ENCODE measurements at regions not wholly inside any gene's neighbourhood (a gene's known extent, or its start where the extent isn't known, plus 50 kb on each side); places are given as distances from the start of the nearest gene placed in this dataset.
"Not testable (repeated sequence)": the region's sequence is repeated elsewhere in the genome, so short reads cannot be mapped to it uniquely, and the experiment has no call there.

DNA sequence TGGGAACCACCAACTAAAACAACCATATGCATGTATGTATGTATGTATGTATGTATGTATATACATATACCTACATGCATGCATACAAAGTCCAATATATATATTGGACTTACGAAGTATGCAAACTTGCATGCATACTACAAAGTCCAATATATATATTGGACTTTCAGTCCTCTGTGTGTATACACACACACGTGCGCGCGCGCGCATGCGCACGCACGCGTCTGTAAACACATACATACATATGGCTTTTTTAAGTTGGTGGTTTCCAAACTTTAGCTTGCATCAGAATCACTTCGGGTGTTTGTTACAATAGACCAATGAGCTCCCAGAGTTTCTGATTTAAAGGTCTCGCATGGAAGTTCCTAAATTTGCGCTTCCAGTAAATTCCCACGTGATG is 197.5 kb upstream of the C1orf87 start:
- H3K27ac ChIP-seq, result no peak overlapping the region
- no peak for DNase-seq (ENCODE audit: low read depth, low spot score)

DNA sequence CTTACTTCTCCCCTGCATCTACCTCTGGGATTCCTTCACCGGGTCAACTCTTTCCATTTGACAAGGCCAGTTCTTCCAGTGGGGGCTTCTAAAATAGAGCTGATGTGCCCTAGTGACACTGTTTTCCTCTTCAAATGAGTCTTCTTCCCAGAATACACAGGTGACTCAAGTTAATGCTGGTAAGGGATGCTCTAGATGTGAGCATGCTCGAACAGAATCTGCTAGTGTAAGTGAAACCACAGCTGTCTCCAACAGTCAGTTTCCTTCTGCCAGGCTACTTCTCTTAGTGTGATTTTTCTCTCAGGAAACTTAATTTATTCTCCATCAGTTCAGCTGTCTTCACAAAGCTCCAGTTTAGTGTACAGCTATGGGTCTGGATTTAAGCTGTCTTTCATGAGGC is 194.9 kb upstream of the C1orf87 start:
- no peak for DNase-seq (ENCODE audit: low read depth, low spot score)
- H3K27ac ChIP-seq, result no peak overlapping the region

DNA sequence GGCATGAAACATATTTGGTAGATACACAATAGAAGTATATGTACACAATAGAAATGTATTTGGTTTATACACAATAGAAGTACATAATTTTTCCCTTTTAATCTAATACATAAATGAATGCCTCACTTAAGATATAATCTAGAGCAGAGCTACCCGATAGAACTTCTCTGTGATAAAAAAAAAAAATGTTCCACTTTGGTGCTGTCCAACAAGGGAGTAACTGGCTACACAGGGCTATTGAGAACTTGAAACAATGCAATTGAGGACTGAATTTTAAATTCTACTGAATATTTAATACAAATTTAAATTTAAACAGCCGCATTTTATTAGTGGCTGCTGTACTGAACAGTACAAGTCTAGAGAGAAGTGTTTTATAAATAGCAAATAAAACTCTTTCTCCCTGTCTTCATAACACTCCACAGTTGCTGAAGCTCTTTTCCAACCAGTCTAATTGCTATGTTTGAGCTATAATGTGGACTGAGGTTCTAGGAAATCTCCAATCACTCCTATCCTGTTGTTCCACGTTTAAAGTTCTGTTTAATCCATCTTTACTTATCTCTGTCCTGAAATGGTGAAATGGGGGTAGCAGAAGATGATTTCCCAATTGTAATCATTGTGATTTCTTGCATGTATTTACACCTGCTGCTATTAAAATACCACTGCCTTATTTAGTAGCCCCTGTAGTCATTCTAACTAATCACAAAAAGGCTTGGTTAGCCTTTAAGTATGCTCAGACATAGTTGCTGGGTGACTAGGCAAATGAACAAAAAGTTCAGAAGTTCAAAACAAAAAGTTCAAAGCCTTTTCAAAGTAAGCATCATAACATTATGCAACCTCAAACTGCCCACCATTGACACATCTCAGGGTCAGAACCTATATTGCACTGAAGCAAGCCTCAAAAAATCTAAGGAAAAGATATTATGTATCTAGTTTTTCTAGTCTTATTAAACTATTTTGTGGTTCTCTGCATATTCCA is 192.3 kb upstream of the C1orf87 start:
- no peak overlapping the region for H3K27ac ChIP-seq
- no peak for DNase-seq (ENCODE audit: low read depth, low spot score)

DNA sequence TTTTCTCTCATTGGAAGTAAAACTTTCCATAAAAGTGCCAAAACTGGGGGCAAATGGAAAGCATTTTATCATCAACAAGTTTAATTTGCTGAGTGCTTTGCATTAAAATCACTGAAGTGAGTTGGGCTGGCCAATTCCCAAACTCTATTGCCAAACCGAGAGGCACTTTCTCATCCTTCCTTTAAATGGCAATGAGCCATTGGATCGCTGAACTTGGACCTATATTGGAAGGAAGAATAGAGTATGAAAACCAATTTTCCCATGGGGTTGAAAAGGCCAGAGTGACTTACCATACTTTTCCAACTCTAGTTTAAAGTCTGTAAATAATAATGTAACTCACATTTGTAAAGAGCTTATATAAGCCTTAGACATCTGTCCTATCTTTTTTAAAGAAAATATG is 189.1 kb upstream of the C1orf87 start:
- DNase-seq (ENCODE audit: low read depth, low spot score), result no peak
- H3K27ac ChIP-seq, result no peak overlapping the region

DNA sequence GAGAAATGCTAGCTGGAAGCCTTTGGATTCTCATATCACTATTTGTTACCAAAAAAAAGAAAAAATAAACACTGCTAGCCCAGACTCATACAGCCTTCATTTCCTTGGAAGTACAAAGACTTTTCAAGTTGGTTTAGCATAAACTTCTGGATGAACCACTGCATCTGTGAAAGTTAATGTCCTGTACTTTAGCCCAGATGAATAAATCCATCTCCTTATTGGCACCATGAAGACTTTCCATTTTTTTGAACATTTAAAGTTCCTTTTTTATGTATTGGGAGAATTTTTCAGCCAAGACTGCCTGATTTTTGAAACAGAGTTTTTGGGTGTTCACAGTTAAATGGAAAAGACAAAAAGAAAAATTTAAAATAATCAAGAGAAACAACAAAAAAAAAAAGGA is 184.0 kb upstream of the C1orf87 start:
- no peak overlapping the region for H3K27ac ChIP-seq
- no peak for DNase-seq (ENCODE audit: low read depth, low spot score)

DNA sequence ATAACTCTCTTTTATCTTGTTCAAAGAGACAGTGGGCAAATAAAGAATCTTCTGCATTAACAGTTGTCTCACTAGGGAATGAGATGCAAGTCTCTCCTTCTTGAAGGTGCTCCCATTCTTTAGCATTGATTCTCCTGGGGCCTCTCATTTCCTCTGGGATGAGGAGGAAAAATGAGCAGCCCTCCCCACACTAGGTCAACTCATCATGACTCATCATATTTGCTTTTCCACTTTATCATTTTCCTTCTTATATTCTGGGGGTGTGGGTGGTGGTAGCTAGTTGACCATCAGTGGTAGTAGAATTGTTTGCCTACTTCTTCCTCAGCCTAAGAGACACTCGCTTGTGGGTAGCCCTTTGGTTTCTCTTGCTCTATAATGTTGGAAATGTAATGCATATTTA is 182.0 kb upstream of the C1orf87 start:
- no peak for DNase-seq (ENCODE audit: low read depth, low spot score)
- H3K27ac ChIP-seq, result no peak overlapping the region

DNA sequence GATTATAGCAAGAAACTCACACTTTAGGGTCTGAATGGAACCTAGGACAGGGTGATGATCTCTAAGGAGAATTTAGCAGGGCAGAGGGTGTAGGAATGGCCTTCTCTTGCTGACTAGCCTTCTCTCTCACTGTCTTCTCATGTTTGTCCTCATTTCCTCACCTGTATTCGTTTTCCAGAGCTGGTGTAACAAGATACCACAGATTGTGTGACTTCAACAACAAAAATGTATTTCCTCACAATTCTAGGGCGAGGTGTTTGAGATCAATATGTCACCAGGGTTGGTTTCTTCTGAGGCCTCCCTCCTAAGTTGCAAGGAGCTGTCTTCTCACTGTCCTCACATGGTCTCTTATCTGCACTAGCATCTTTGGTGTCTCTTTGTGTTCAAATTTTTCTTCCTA is 177.9 kb upstream of the C1orf87 start:
- DNase-seq (ENCODE audit: low read depth, low spot score), result no peak

DNA sequence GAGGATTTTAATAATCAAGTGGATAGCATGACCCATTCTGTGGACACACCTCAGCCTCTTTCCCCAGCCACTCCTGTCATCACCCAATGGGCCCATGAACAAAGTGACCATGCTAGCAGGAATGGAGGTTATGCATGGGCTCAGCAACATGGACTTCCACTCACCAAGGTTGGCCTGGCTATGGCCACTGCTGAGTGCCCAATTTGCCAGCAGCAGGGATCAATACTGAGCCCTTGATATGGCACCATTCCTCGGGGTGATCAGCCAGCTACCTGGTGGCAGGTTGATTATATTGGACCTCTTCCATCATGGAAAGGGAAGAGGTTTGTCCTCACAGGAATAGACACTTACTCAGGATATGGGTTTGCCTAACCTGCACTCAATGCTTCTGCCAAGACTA is 173.9 kb upstream of the C1orf87 start:
- H3K27ac ChIP-seq; DNase-seq (ENCODE audit: low read depth, low spot score): not testable (repeated sequence)

More for the DNA sequence above, 177.9 kb upstream of the C1orf87 start:
- no peak overlapping the region for H3K27ac ChIP-seq

DNA sequence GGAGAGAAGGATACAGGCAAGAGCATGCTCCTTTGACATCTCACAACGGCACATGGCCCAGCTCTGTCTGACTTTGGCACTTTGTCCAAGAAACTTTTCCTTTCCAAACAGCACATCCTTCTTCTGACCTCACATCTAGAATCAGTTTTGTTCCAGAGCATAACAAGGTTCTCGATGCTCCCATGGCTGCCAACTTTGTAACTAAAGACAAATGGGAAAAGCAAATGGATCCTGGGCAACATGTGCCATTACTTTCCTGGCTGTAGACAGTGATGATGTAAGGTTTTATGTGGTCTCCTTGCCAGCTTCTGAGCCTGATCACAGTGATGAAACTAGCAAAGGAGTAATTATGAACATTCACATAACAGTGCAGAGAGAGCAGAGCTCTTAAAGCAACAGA is 171.8 kb upstream of the C1orf87 start:
- DNase-seq (ENCODE audit: low read depth, low spot score), result no peak
- no peak overlapping the region for H3K27ac ChIP-seq

DNA sequence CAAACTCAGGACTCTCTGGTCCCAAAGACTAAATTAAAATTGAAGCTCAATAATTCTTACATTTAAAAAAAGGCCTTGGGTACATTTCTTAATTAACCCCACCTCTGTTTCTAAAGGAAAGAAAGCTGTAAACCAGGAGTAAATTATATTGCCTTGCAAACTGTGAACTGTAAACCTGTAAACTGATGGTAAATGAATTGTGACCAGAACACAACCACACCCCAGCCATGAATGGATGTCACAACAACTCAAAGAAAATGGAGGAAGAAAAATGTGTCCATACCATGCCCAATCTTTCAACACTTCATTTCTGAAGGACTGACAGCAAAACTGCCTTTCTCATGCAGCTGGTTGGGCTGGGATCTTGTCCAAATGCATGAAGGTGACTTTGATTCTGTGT is 171.3 kb upstream of the C1orf87 start:
- H3K27ac ChIP-seq, result no peak overlapping the region
- DNase-seq (ENCODE audit: low read depth, low spot score), result no peak

DNA sequence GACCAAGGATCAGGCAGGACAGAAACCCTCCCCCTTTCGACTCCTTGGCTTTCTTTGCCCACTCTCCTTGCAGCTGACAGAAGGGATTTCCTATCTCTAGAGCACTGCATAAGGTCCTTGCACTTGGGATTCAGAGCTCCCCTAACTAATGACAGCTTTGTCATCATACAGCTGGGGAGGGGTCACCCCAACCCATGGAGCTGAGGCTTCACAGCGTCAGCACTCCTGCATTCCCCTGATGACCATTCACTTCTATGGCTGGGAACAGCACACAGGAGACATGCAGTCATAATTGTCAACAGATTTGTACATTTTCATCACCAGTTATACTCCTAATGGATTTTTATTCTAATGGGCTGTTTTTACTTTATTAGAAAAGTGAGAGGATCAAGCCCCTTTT is 161.7 kb upstream of the C1orf87 start:
- H3K27ac ChIP-seq, result no peak overlapping the region
- no peak for DNase-seq (ENCODE audit: low read depth, low spot score)

DNA sequence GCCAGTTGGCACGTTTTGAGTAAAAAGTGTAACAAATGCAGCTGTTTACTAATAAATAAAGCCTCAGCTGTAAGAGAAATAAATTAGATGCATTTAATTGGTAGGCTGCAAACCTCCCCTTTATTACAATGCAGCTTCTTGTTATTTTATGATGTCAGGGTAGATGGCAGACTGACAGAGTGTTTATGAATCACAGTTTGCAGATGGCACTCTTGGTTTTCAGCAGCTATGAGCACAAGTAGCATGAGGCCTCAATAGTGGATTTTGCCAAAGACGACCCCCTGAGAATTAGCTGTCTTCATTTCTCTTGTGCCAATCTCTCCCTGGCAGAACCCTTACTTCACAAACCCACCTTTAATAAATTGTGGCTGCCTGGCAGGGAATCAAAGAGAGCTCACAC is 161.2 kb upstream of the C1orf87 start:
- no peak for DNase-seq (ENCODE audit: low read depth, low spot score)
- no peak overlapping the region for H3K27ac ChIP-seq

DNA sequence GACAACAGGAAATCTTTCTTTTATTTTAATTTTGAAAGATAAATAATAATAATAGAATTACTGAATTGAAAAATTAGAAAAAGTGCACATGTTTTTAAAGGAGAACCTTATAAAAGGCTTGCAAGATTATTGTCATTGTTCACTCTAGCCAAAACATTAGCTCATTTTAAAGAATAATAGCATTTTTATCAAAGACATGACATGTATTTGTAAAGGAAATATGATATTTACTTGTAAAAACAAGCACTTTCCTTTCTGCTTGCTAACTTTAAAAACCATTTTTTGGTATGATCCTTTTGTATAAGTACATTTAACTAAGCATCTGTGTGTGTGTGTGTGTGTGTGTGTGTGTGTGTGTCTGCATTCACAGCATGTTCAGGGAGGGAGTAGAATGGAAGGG is 156.3 kb upstream of the C1orf87 start:
- no peak overlapping the region for H3K27ac ChIP-seq

DNA sequence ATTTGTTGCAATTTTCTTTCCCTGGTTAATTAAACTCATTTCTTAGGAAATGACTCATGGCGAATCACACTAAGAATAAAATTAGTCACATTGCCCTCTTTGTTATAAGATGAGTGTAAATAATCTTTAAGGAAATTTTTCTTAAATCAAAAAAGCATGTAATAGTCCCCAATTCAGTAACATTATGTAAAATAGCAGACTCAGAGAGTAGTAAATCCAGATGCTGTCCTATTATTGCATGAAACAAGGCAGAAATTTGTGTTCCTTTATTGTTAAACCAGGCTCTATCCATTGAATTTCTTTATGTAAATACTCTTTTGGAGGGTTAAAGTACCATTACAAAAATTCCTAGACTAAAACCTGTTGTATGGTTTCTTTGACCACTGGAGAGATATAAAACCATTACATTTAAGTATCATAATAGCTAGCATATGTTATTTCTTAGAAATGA is 154.5 kb upstream of the C1orf87 start:
- no peak for DNase-seq (ENCODE audit: low read depth, low spot score)
- H3K27ac ChIP-seq, result peak overlapping the region; percentile 23

More for the DNA sequence above, 156.3 kb upstream of the C1orf87 start:
- no peak for DNase-seq (ENCODE audit: low read depth, low spot score)

DNA sequence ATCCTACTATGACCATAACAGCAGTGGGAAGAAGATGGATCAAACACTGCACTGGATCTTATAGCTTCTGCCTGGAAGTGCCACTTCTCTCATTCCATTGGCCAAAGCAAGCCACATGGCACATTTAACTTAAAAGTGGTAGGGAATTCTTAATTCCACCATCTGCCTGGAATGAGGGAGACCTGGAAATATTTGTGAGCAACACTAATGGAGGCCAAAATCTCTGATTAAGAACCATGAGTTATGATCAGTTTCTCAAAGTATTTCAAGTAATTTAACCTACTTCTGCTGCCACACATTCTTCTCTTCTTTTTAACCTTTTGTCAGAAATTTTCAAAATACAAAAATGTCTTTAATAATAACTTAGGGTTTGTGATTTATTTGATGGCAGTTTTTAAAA is 154.0 kb upstream of the C1orf87 start:
- H3K27ac ChIP-seq, result peak overlapping the region; percentile 23
- no peak for DNase-seq (ENCODE audit: low read depth, low spot score)

DNA sequence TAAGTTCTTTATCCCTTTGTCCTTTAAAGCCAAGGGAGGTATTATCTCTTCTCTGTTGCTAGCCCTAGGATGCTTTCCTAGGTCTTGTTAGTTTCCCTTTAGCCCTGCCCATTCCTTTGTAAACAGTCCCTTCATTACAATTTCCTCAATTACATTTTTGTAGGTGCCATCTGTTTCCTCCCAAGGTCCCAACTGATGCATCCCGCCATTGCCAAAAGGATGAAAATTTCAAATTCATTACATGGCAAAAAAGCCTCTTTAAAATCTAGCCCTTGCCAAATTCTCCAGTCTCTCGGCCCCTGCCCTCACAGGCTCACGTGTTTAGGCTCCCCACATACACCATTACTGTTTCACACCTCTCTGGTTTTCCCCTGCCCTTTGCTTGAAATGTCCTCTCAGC is 151.9 kb upstream of the C1orf87 start:
- no peak for DNase-seq (ENCODE audit: low read depth, low spot score)
- H3K27ac ChIP-seq, result no peak overlapping the region

DNA sequence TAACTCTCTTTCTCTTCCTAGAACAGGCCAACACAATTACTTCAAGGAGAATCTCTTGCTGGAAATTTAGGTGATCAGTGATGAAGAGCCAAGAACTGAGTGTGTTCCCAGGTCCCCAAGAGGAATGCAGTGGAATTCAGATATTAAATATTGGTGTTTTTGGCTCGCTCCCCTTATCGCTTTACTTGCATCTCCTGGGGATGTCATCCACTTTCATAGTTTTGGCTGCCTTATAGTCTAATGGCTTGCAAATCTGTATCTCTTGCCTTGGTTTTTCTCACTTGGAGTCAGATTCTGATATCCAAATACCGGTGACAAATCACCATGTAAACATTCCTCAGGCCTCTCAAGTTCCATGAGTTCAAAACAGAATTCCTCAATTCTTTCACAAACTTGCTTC is 151.0 kb upstream of the C1orf87 start:
- H3K27ac ChIP-seq, result no peak overlapping the region
- no peak for DNase-seq (ENCODE audit: low read depth, low spot score)

DNA sequence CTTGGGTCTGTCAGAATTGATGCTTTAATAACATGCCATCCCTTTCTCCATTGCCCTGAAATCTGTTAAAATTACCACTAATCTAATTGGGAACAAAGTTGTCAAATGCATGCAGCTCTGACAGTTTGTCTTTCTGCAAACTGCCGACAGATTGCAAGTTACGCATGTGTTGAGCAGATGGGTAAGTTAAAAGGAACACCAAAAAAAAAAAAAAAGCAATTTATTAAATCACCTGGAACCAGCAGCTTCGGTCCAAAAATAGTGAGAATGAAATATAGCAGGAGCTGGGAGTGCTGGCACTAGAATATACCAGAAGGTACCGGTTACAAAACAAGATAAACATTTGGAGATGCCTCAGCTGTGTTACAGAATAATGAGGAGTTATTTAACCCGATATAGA is 149.6 kb upstream of the C1orf87 start:
- DNase-seq (ENCODE audit: low read depth, low spot score), result no peak
- H3K27ac ChIP-seq, result no peak overlapping the region

DNA sequence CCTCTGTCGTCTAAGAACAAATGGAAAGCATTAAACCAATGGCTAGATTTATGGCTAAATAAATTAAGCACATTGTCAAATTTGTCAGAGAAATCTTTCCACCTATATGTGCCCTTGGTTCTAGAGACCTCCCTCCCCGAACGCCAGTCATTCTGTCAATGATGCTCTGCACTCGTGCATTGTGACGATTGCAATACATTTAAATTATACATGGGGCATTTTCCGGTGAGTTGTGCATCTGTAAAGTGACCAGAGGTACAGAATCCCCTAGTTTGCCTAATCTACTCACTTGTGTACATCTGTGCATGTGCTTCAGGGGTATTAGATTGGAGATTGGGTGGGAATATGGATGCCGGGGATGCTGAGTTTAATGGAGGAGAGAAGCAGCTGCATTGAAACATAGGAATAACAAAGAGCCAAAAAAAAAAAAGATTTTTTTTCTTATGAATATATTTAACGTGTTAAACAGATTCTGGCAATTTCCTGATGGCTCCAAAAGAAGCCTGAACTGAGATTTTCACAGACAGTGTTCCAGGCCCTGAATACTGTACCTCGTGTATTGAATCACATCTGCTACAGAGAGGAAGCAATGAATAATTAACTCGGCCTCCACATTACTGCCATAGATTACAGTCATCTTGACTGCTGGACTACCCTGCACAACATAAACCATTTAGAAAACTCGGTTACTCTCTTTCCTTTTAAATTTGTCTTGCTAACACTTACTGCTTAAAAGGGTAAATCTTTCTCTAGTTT is 149.0 kb upstream of the C1orf87 start:
- no peak overlapping the region for H3K27ac ChIP-seq

DNA sequence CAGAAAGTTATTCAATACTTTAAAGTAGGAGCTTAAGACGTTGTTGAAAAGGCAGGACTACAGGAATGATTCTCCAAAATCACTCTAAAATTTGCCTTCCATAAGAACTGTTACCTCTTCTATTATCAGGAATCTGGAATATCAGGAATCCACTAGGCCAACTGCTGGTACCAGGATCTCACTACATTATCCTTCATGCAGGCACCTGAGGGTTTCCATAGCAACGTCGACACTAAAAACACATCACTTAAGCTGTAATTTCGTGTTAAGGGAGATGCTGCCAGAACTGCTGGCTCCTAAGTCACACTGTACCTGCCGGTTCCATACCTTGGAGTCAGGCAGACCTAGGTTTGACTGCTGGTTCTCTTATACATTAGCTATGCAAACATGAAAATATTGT is 139.7 kb upstream of the C1orf87 start:
- DNase-seq (ENCODE audit: low read depth, low spot score), result no peak
- no peak overlapping the region for H3K27ac ChIP-seq

More for the DNA sequence above, 149.0 kb upstream of the C1orf87 start:
- no peak for DNase-seq (ENCODE audit: low read depth, low spot score)

DNA sequence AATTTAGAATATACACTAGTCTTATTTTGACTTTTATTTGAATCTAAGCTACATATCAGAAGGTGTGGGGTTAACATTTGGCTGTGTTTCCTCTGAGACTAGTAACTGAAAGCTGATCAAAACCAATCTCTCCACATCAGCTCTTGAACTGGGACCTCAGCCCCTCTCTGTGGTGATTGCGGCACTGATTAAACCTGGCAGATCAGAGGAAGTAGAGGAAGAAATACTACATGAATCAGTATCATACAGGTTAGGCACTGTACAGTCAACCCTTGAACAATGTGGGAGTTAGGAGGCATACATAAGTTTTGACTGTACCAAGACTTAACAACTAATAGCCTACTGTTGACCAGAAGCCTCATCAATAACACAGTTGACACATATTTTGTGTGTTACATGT is 122.5 kb upstream of the C1orf87 start:
- no peak for DNase-seq (ENCODE audit: low read depth, low spot score)
- no peak overlapping the region for H3K27ac ChIP-seq

Measured in epithelial cell of prostate (primary cell).